ENCODE measurements at regions not wholly inside any gene's neighbourhood (a gene's known extent, or its start where the extent isn't known, plus 50 kb on each side); places are given as distances from the start of the nearest gene placed in this dataset.

DNA sequence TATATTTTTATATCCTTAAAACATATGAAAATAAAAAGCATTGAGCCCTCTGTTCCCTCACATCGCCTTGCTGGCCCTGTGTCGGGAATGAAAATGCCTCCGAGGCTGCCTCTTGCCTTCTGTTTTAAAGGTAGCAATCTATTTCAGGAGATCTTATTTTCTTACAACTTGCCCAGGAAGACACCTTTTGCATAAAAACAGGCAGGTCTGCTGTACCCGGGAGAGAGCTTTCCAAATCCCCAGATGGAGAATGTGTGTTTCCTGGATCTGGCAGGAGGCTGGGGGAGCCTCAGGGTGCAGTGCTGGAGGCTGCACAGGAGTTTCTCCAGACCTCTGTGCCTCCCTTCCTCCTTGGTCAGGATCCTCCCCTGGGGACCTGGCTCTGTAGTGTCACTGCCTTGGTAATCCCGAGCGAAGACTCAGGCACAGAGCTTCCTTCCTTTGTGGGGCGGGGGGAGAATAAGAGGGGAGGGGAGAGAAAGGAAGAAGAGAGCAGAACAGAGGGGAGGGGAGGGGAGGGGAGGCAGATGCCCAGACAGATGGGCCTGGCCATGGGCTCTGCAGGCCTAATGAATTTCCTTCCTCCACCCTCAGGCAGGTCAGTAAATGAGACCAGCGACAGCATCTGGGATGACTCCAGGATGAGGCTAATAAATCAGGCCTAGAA lies 104.0 kb upstream of the BOD1 start:
- H3K36me3 ChIP-seq, result no peaks in the 10 kb centered on the region
- no peak overlapping the region for H3K27ac ChIP-seq
- H3K9me3 ChIP-seq, result no peaks in the 10 kb centered on the region
- WGBS, result 73% methylated on average over 8 of the region's 8 CpGs
- DNase-seq (ENCODE audit: low spot score in 2 of 2), result no peak
- peaks cover 3% of the 10 kb centered on the region for H3K27me3 ChIP-seq
- H3K4me1 ChIP-seq, result peaks cover 2% of the 10 kb centered on the region
- TF ChIP-seq, protein P1, sequence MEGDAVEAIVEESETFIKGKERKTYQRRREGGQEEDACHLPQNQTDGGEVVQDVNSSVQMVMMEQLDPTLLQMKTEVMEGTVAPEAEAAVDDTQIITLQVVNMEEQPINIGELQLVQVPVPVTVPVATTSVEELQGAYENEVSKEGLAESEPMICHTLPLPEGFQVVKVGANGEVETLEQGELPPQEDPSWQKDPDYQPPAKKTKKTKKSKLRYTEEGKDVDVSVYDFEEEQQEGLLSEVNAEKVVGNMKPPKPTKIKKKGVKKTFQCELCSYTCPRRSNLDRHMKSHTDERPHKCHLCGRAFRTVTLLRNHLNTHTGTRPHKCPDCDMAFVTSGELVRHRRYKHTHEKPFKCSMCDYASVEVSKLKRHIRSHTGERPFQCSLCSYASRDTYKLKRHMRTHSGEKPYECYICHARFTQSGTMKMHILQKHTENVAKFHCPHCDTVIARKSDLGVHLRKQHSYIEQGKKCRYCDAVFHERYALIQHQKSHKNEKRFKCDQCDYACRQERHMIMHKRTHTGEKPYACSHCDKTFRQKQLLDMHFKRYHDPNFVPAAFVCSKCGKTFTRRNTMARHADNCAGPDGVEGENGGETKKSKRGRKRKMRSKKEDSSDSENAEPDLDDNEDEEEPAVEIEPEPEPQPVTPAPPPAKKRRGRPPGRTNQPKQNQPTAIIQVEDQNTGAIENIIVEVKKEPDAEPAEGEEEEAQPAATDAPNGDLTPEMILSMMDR (IDR thresholded peaks at IDR 0.05), result no peak
- TF ChIP-seq POLR2A (IDR thresholded peaks at IDR 0.05) (no peak), POLR2AphosphoS5 (IDR thresholded peaks at IDR 0.05) (no peak), EP300 (IDR thresholded peaks at IDR 0.05) (no peak)
- no peak overlapping the region for H3K4me3 ChIP-seq

DNA sequence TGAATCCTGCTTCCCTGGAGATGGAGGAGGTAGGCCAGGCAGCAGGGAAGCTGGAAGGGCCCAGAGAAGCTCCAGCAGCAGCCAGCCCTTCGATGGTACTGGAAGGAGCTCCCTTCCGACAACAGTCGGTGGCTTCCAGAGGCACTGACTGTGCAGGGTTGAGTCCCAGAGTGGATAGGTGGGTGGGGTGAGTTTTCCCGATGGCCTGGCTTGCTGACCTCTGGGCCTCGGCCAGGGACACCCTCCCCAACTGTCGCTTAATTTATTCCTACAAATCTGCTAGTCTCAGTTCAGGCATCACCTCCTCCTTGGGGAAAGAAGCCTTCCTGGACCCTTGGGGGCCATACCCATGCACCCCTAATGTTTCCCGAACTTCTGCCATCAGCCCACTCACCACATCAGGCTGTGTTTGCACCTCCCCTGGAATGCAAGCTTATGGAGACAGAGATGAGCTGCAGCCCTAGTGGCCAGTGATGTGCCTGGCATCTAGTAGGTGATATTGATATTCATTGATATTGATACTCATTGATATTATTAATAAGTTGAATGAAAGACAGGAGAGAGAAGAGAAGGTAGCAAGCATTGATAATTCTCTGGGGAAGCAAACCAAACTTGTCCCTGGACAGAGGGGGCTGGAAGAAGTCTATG lies 104.6 kb upstream of the BOD1 start:
- WGBS, result 77% methylated on average over 7 of the region's 7 CpGs
- H3K9me3 ChIP-seq, result no peaks in the 10 kb centered on the region
- TF ChIP-seq POLR2AphosphoS5 (IDR thresholded peaks at IDR 0.05) (no peak), EP300 (IDR thresholded peaks at IDR 0.05) (no peak), POLR2A (IDR thresholded peaks at IDR 0.05) (no peak)
- TF ChIP-seq, protein P1 (IDR thresholded peaks at IDR 0.05), result no peak
- no peak overlapping the region for H3K4me3 ChIP-seq
- no peak overlapping the region for H3K27ac ChIP-seq
- H3K27me3 ChIP-seq, result peaks cover 3% of the 10 kb centered on the region
- H3K36me3 ChIP-seq, result no peaks in the 10 kb centered on the region
- DNase-seq (ENCODE audit: low spot score in 2 of 2), result peak in 1 of 2 donors; percentile 14
- H3K4me1 ChIP-seq, result no peaks in the 10 kb centered on the region

DNA sequence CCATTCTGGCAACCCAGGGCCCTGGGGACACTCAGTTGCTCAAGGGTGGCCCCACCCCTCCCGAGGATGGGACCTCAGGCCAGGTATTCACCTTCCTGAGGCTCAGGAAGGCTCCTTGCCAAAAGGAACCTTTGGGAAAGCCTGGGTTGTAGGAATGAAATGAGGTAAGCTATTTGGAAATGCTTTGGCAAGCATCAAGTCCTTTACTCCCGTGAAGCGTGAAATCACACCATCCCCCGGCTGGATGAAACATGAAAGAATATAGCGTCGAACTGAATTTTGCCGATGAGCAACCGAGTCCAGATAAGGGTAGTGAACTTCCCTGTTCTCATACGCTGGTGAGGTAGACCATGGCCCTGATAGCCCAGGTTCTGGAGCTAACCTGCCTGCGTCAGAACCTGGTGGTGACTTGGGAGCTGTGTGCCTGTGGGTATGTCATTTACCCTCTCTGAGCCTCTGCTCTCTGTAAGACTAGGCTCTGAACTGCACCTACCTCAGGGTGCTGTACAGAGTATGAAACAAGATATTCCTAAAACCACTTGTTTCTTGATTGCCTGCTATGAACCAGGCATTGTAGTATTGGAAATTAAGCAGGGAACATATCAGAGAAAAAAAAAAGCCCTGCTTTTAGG lies 105.3 kb upstream of the BOD1 start:
- H3K27ac ChIP-seq, result no peak overlapping the region
- 56% methylated on average over 10 of the region's 10 CpGs for WGBS
- no peak overlapping the region for H3K4me3 ChIP-seq
- no peaks in the 10 kb centered on the region for H3K4me1 ChIP-seq
- H3K27me3 ChIP-seq, result peaks cover 3% of the 10 kb centered on the region
- no peak for TF ChIP-seq POLR2AphosphoS5 (IDR thresholded peaks at IDR 0.05)
- TF ChIP-seq, protein P1 (IDR thresholded peaks at IDR 0.05), result no peak
- TF ChIP-seq POLR2A (IDR thresholded peaks at IDR 0.05), result no peak
- TF ChIP-seq EP300 (IDR thresholded peaks at IDR 0.05), result no peak
- no peaks in the 10 kb centered on the region for H3K36me3 ChIP-seq
- H3K9me3 ChIP-seq, result no peaks in the 10 kb centered on the region
- DNase-seq (ENCODE audit: low spot score in 2 of 2), result no peak

DNA sequence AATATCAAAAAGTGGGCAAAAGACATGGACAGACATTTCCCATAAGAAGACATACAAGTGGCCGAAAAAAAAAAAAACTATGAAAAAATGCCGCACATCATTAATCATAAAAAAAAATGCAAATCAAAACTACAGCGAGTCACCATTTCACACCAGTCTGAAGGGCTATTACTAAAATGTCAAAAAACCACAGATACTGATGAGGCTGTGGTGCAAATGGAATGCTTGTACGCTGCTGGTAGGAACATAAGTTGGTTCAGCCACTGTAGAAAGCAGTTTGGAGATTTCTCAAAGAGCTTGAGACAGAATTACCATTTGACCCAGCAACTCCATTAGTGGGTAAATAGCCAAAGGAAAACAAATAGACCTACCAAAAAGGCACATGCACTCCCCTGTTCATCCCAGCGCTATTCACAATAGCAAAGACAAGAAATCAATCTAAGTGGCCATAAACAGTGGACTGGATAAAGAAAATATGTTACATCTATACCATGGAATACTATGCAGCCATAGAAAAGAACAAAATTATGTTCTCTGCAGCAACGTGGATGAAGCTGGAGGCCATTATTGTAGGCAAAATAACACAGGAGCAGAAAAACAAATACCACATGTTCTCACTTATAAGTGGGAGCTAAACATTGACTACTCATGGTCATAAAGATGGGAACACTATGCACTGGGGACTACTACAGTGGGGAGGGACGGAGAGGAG lies 110.6 kb upstream of the BOD1 start:
- TF ChIP-seq, protein P1 (IDR thresholded peaks at IDR 0.05), result no peak
- TF ChIP-seq POLR2AphosphoS5 (IDR thresholded peaks at IDR 0.05) (no peak), EP300 (IDR thresholded peaks at IDR 0.05) (no peak), POLR2A (IDR thresholded peaks at IDR 0.05) (no peak)
- Histone ChIP-seq H3K4me3 (no peak overlapping the region), H3K27ac (no peak overlapping the region), H3K4me1 (no peaks in the 10 kb centered on the region), H3K27me3 (peaks cover 3% of the 10 kb centered on the region), H3K9me3 (no peaks in the 10 kb centered on the region), H3K36me3 (no peaks in the 10 kb centered on the region)
- no peak for DNase-seq (ENCODE audit: low spot score in 2 of 2)
- WGBS, result 89% methylated on average over 7 of the region's 7 CpGs

Measured in suprapubic skin (tissue), 4 donors.